AG04450 (cell line): ENCODE measurements at regions not wholly inside any gene's neighbourhood (a gene's known extent, or its start where the extent isn't known, plus 50 kb on each side); places are given as distances from the start of the nearest gene placed in this dataset.

Experiments
- CTCF ChIA-PET: fragments of 300-600, 350-600 bp; formaldehyde crosslinking; extraction: SDS; loops from one replicate; lab custom pipeline; 2022; ENCODE audit warnings: antibody characterized with exemption, inconsistent platforms; lab: Charles Lee
- POLR2A ChIA-PET: fragments of 350-600 bp; formaldehyde crosslinking; extraction: SDS; loops from one replicate; lab custom pipeline; 2021; ENCODE audit warnings: antibody characterized with exemption, inconsistent platforms; lab: Yijun Ruan, JAX
- DNase-seq: peaks from one replicate; pipeline ENCODE4 v3.0.0-alpha.2; 2011; ENCODE audit warnings: low read depth, low spot score
- H3K27ac ChIP-seq: one replicate; pipeline ENCODE4 v1.5.1; 2012; ENCODE audit warnings: low read depth, low read length, control low read depth
- H3K27me3 ChIP-seq: one replicate; pipeline ENCODE4 v1.6.0; 2012; ENCODE audit warnings: low read length; ENCODE audit not compliant: control insufficient read depth, insufficient read depth
- H3K4me3 ChIP-seq: 2 replicates; pipeline ENCODE4 v1.5.1; 2011; ENCODE audit warnings: mild to moderate bottlenecking, low read depth, low read length, control low read depth
- H3K9me3 ChIP-seq: 2 replicates; pipeline ENCODE4 v1.5.1; 2012; ENCODE audit warnings: low read length; ENCODE audit not compliant: control insufficient read depth, insufficient read depth
- TF ChIP-seq, protein P1 (sequence below): IDR thresholded peaks from 2 replicates; pipeline ENCODE4 v1.5.1; 2011; ENCODE audit warnings: low read depth, low read length, control low read depth, inconsistent platforms

DNA sequence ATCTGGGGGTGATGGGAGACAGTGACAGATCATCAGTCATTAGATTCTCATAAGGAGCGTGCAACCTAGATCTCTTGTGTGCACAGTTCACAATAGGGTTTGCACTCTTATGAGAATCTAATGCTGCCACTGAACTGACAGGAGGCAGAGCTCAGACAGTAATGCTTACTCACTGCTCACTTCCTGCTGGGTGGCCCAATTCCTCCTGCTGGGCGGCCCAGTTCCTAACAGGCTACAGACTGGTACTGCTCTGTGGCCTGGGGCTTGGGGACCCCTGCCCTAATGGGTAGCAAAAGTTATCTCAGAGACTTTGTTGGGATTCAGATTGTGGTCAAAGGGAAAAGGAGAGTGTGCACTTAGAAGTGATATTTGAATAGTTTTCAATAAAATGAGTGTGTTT lies 840.1 kb upstream of the ID2 start:
- no peak for DNase-seq
- Histone ChIP-seq H3K4me3 (no peak overlapping the region), H3K27me3 (no peaks in the 10 kb centered on the region), H3K9me3 (no peaks in the 10 kb centered on the region; the same call in 1 of the 2 replicates), H3K27ac (no peak overlapping the region)
- POLR2A ChIA-PET: no interaction called here
- TF ChIP-seq, protein P1, sequence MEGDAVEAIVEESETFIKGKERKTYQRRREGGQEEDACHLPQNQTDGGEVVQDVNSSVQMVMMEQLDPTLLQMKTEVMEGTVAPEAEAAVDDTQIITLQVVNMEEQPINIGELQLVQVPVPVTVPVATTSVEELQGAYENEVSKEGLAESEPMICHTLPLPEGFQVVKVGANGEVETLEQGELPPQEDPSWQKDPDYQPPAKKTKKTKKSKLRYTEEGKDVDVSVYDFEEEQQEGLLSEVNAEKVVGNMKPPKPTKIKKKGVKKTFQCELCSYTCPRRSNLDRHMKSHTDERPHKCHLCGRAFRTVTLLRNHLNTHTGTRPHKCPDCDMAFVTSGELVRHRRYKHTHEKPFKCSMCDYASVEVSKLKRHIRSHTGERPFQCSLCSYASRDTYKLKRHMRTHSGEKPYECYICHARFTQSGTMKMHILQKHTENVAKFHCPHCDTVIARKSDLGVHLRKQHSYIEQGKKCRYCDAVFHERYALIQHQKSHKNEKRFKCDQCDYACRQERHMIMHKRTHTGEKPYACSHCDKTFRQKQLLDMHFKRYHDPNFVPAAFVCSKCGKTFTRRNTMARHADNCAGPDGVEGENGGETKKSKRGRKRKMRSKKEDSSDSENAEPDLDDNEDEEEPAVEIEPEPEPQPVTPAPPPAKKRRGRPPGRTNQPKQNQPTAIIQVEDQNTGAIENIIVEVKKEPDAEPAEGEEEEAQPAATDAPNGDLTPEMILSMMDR: no peak
- CTCF ChIA-PET: no interaction called here

DNA sequence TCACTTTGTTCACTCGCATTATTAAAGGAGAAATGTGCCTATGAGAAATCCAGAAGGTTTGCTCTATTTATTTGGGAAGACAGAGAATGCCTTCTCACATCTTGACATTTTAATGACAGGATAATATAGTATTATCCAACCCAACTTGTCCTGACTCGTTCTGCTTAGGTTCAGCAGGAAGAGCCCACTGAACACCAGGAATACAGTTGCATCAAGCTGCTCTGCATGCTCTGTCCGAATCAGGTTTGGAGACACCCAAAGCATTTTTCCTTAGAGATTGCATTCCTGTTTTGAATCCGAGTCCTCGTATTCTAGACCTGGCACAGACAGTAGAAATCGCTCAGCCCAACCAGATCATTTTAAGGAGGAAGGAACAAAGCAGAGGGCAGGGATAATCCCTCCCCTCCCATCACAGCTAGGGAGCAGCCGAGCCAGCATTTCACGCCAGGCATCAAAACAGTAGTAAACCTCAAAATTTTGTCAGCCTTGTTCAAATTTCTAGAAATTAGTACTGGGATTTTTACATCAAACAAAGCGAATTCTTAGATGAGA lies 837.4 kb upstream of the ID2 start:
- Histone ChIP-seq H3K27me3 (no peaks in the 10 kb centered on the region), H3K4me3 (no peak overlapping the region), H3K9me3 (no peaks in the 10 kb centered on the region; the same call in 1 of the 2 replicates), H3K27ac (no peak overlapping the region)
- POLR2A ChIA-PET: no interaction called here
- CTCF ChIA-PET: no interaction called here
- TF ChIP-seq, protein P1: no peak
- DNase-seq: no peak

DNA sequence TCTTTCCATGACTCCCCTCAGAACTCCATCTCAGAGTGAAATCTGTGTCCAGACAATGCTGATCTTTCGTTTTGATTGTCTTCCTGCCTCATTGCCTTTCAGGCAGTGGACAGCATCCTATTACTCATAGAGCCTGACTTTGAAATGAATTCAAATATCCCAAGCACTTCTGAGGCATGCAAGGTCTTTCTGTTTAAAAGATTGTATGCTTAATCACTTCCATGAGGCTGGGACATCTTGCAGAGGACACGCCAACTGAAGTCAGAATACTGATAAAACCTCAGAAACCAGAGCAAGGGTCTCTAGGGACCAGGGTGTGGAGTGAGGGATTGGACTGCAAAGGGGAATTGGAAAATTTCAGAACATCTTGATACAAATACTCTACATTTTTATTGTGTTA lies 836.5 kb upstream of the ID2 start:
- Histone ChIP-seq H3K27ac (no peak overlapping the region), H3K27me3 (no peaks in the 10 kb centered on the region), H3K4me3 (no peak overlapping the region), H3K9me3 (no peaks in the 10 kb centered on the region; the same call in 1 of the 2 replicates)
- no peak for DNase-seq
- CTCF ChIA-PET: no interaction called here
- POLR2A ChIA-PET: no interaction called here
- TF ChIP-seq, protein P1: no peak

DNA sequence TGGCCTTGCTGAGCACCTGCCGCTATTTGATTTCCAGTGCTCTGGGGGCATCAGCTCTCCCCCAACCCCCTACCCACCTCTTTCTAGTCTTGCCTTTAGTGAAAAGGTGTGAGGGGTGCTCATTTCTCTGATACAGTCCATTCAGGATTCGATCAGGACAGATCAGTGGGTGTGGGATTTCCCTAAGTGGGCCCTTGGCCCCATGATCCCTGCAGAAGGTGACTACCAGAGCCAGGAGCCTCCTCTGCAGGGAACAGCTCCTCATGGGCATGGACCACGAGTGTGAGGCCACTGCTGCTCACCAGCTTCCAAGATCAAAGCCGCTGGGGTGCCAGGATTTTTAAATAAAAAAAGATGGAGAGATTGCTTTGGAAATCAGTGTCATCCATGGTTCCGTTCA lies 835.2 kb upstream of the ID2 start:
- H3K9me3 ChIP-seq: no peaks in the 10 kb centered on the region
- DNase-seq: no peak
- H3K27me3 ChIP-seq: no peaks in the 10 kb centered on the region
- H3K27ac ChIP-seq: no peak overlapping the region
- ChIA-PET CTCF (no interaction called here), POLR2A (no interaction called here)
- TF ChIP-seq, protein P1: no peak
- H3K4me3 ChIP-seq: no peak overlapping the region

DNA sequence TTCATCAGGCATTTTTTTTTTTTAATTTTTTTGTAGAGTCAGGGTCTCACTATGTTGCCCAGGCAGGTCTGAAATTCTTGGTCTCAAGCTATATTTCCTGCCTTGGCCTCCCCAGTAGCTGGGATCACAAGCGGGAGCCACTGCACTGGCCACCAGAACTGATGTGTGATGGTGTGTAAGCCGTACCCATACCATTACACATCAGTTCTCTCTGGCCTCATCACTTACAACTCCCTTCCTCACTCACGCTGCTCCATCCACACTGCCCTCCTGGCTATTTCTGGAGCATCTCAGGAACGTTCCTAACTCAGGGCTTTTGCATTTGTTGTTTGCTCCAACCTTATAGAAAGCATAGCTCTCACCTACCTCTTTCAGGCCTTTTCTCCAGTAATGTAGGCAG lies 834.5 kb upstream of the ID2 start:
- ChIA-PET CTCF (no interaction called here), POLR2A (no interaction called here)
- TF ChIP-seq, protein P1: no peak
- Histone ChIP-seq H3K27me3 (no peaks in the 10 kb centered on the region), H3K9me3 (no peaks in the 10 kb centered on the region), H3K27ac (no peak overlapping the region), H3K4me3 (no peak overlapping the region)
- DNase-seq: no peak
